MCF 10A (cell line): ENCODE measurements at regions not wholly inside any gene's neighbourhood (a gene's known extent, or its start where the extent isn't known, plus 50 kb on each side); places are given as distances from the start of the nearest gene placed in this dataset.

Experiments
- BruUV-seq: library from RNA; stranded (reverse); fragments of 400-500 nt; replicated peaks from 2 replicates; lab custom pipeline; 2021; lab: Mats Ljungman, UMichigan
- CTCF ChIA-PET: fragments of 300-600 bp; sonication (Branson Sonifier 250); formaldehyde crosslinking; extraction: SDS; loops from one replicate; lab custom pipeline; 2021; ENCODE audit warnings: antibody characterized with exemption, inconsistent platforms; lab: Yijun Ruan, JAX
- POLR2A ChIA-PET: fragments of 300-600, 350-650 bp; sonication (Branson Sonifier 250); formaldehyde crosslinking; extraction: SDS; loops from one replicate; lab custom pipeline; 2020; ENCODE audit warnings: antibody characterized with exemption, inconsistent platforms; lab: Yijun Ruan, JAX
- DNase-seq: peaks from one replicate; pipeline ENCODE4 v3.0.0-alpha.2; 2018; ENCODE audit not compliant: unreplicated experiment
- H3K27ac Mint-ChIP-seq: one replicate; pipeline ENCODE4 v1.8.0; 2022; ENCODE audit warnings: mild to moderate bottlenecking, low read depth, mixed read lengths; ENCODE audit not compliant: unreplicated experiment
- H3K27me3 Mint-ChIP-seq: one replicate; pipeline ENCODE4 v1.8.0; 2022; ENCODE audit warnings: mixed read lengths; ENCODE audit not compliant: insufficient read depth, unreplicated experiment
- H3K36me3 Mint-ChIP-seq: one replicate; pipeline ENCODE4 v1.8.0; 2022; ENCODE audit warnings: mild to moderate bottlenecking, moderate library complexity, mixed read lengths; ENCODE audit not compliant: insufficient read depth, unreplicated experiment
- H3K4me1 Mint-ChIP-seq: one replicate; pipeline ENCODE4 v1.8.0; 2022; ENCODE audit warnings: mixed read lengths; ENCODE audit not compliant: insufficient read depth, unreplicated experiment
- H3K4me3 Mint-ChIP-seq: one replicate; pipeline ENCODE4 v1.8.0; 2022; ENCODE audit warnings: mild to moderate bottlenecking, moderate library complexity, mixed read lengths; ENCODE audit not compliant: unreplicated experiment
- H3K9me3 Mint-ChIP-seq: one replicate; pipeline ENCODE4 v1.8.0; 2022; ENCODE audit warnings: mixed read lengths; ENCODE audit not compliant: unreplicated experiment
- intact Hi-C: fragments of 100-400 bp; cut with micrococcal nuclease; formaldehyde crosslinking; loops from 2 replicates; pipeline ENCODE4 v1.14.1; 2022
- TF ChIP-seq, protein P1 (sequence below): fragments of 200-600 bp; IDR thresholded peaks from one replicate; pipeline ENCODE4 v1.8.0; 2022; ENCODE audit warnings: antibody characterized with exemption, mild to moderate bottlenecking; ENCODE audit not compliant: unreplicated experiment

DNA sequence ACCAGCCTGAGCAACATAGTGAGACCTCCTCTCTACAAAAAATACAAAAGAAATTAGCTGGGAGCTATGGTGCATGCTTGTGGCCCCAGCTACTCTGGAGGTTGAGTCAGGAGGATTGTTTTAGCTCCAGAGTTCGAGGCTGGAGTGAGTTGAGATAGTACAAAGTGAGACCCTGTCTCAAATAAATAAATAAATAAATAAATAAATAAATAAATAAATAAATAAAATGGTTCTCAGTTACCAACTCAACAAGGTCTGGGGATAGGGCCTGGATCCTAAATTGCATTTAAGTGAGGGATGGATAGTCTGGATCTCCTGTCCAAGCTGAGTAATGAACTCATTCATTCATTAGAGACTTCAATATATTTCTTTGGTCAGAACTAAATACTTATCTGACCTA lies 115.7 kb upstream of the IL1RAPL2 start:
- POLR2A ChIA-PET = no interaction called here
- Mint-ChIP-seq H3K27ac (no peak overlapping the region), H3K4me3 (no peak overlapping the region), H3K27me3 (peaks cover 22% of the 10 kb centered on the region), H3K9me3 (no peaks in the 10 kb centered on the region), H3K36me3 (no peaks in the 10 kb centered on the region), H3K4me1 (no peaks in the 10 kb centered on the region)
- TF ChIP-seq, protein P1, sequence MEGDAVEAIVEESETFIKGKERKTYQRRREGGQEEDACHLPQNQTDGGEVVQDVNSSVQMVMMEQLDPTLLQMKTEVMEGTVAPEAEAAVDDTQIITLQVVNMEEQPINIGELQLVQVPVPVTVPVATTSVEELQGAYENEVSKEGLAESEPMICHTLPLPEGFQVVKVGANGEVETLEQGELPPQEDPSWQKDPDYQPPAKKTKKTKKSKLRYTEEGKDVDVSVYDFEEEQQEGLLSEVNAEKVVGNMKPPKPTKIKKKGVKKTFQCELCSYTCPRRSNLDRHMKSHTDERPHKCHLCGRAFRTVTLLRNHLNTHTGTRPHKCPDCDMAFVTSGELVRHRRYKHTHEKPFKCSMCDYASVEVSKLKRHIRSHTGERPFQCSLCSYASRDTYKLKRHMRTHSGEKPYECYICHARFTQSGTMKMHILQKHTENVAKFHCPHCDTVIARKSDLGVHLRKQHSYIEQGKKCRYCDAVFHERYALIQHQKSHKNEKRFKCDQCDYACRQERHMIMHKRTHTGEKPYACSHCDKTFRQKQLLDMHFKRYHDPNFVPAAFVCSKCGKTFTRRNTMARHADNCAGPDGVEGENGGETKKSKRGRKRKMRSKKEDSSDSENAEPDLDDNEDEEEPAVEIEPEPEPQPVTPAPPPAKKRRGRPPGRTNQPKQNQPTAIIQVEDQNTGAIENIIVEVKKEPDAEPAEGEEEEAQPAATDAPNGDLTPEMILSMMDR = no peak
- CTCF ChIA-PET = interaction anchor here (0.6 kb wide), 1 partner anchor 36 kb away, joined by 4 read pairs; no protein-coding TSS in a partner anchor
- BruUV-seq = no TSS peak
- intact Hi-C loops = no loop called here
- no peak for DNase-seq

DNA sequence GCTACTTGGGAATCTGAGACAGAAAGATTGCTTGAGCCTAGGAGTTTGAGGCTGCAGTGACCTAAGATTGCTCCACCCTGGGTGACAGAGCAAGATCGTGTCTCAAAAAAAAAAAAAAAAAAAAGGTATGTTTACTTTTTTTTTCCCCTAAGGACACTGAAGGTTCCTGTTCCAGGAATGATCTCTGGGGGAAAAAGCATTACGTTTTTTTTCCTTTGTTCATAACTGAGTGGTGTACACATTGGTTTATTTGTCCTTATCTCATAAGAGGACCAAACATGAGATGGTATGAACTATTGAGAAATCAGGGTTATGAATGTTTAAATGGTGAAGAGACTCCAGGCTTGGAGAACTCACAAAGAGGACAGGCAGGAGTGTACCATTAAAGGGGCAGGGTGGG lies 120.4 kb upstream of the IL1RAPL2 start:
- TF ChIP-seq, protein P1 = no peak
- DNase-seq = no peak
- Mint-ChIP-seq H3K36me3 (no peaks in the 10 kb centered on the region), H3K4me1 (no peaks in the 10 kb centered on the region), H3K9me3 (no peaks in the 10 kb centered on the region), H3K27me3 (peaks cover 23% of the 10 kb centered on the region), H3K27ac (no peak overlapping the region), H3K4me3 (no peak overlapping the region)
- CTCF ChIA-PET = no interaction called here
- intact Hi-C loops = no loop called here
- POLR2A ChIA-PET = interaction anchor here (0.5 kb wide), 1 partner anchor 75 kb away, joined by 3 read pairs; no protein-coding TSS in a partner anchor
- BruUV-seq = no TSS peak

DNA sequence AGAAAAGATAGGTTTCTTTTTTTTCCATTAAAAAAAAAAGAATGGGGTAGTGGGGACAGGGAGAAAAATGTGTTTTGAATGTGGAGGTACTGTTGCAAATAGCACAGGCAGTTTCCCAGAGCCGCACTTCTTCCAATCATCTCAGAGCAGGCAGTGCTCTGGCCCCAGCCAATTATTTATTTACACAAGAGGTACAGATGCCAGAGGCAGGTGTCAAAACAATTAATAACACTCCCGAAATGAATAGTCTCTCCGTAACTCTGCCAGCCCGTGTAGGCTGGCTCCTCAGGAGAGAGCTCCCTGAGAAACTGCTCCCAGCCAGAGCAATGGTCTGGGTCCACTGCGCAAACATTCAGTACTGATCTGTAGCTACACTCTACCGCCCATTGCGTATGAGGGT lies 130.8 kb upstream of the IL1RAPL2 start:
- Mint-ChIP-seq H3K27ac (no peak overlapping the region), H3K4me3 (no peak overlapping the region), H3K9me3 (peaks cover 14% of the 10 kb centered on the region), H3K4me1 (peaks cover 6% of the 10 kb centered on the region), H3K27me3 (peaks cover 74% of the 10 kb centered on the region), H3K36me3 (no peaks in the 10 kb centered on the region)
- POLR2A ChIA-PET = no interaction called here
- no peak for DNase-seq
- intact Hi-C loops = loop anchor here (10.0 kb wide), 1 partner anchor 60 kb away; no protein-coding TSS in a partner anchor
- TF ChIP-seq, protein P1 = no peak
- BruUV-seq = no TSS peak
- CTCF ChIA-PET = no interaction called here

DNA sequence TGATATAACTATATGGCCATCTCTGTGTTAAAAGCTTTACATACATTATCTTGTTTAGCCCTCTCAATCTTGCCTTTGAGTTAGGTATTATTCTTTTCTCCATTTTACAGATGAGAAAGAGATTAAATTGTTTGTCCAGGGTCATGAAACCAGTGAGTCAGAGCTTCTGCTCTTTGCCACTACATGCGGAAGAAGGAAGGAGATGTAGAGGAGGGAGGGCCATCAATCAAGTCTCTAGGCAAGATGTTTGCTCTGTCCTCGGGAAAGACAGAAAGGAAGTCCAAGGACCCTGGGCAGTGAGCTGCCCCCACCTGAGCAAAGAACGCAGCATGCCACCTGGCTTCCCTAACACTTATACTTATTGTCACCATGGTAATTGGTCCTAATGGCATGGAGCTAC lies 133.7 kb upstream of the IL1RAPL2 start:
- BruUV-seq = no TSS peak
- intact Hi-C loops = loop anchor here (10.0 kb wide), 1 partner anchor 58 kb away; no protein-coding TSS in a partner anchor
- ChIA-PET CTCF (interaction anchor here (0.9 to 1.3 kb wide), 2 partner anchors 11 to 134 kb away, joined by 3 read pairs; partner anchors contain the start of gene IL1RAPL2), POLR2A (interaction anchor here (1.5 kb wide), 1 partner anchor 40 kb away, joined by 5 read pairs; no protein-coding TSS in a partner anchor)
- TF ChIP-seq, protein P1 = no peak
- H3K27ac Mint-ChIP-seq = no peak overlapping the region
- peaks cover 6% of the 10 kb centered on the region for H3K4me1 Mint-ChIP-seq
- no peak for DNase-seq
- H3K36me3 Mint-ChIP-seq = no peaks in the 10 kb centered on the region
- H3K9me3 Mint-ChIP-seq = peaks cover 6% of the 10 kb centered on the region
- H3K27me3 Mint-ChIP-seq = peaks cover 78% of the 10 kb centered on the region
- no peak overlapping the region for H3K4me3 Mint-ChIP-seq
